ENCODE measurements at regions not wholly inside any gene's neighbourhood (a gene's known extent, or its start where the extent isn't known, plus 50 kb on each side); places are given as distances from the start of the nearest gene placed in this dataset.

GRCh38 chr6:23584134-23584763 is 541.8 kb upstream of the NRSN1 start (continued):
- no peak for TF ChIP-seq ZBTB49 (CRISPR knock-in tag; IDR thresholded peaks at IDR 0.05; ENCODE audit: borderline replicate concordance)
- TF ChIP-seq BCL3 (CRISPR knock-in tag; IDR thresholded peaks at IDR 0.05), result no peak
- 0 out of 2 replicates have a peak, but pooled peaks have one; percentile 35 for TF ChIP-seq NFIC (IDR thresholded peaks at IDR 0.05; ENCODE audit: low read length)
- TF ChIP-seq ZFP37 (CRISPR knock-in tag; IDR thresholded peaks at IDR 0.05; ENCODE audit: borderline replicate concordance), result no peak
- no peak for TF ChIP-seq SRY (CRISPR knock-in tag; IDR thresholded peaks at IDR 0.05)
- TF ChIP-seq EP300 (IDR thresholded peaks at IDR 0.05; ENCODE audit: low read depth in 2 of 2, low read length in 2 of 2), result peak in 1 of 2 experiments; percentile 10; a peak in 1 of 4 replicates
- TF ChIP-seq EP300 (CRISPR knock-in tag; IDR thresholded peaks at IDR 0.05; ENCODE audit: borderline replicate concordance), result no peak
- peak; percentile 65 for TF ChIP-seq NCOA2 (CRISPR knock-in tag; IDR thresholded peaks at IDR 0.05)
- 0 out of 2 replicates have a peak, but pooled peaks have one; percentile 47 for TF ChIP-seq ZBTB7B (CRISPR knock-in tag; IDR thresholded peaks at IDR 0.05)
- no peak for TF ChIP-seq ZNF563 (CRISPR knock-in tag; IDR thresholded peaks at IDR 0.05)
- TF ChIP-seq ARID5B (CRISPR knock-in tag; IDR thresholded peaks at IDR 0.05), result 0 out of 2 replicates have a peak, but pooled peaks have one; percentile 21
- no peak for TF ChIP-seq ZNF484 (CRISPR knock-in tag; IDR thresholded peaks at IDR 0.05; ENCODE audit: borderline replicate concordance, low read depth)
- TF ChIP-seq HDAC1 (CRISPR knock-in tag; IDR thresholded peaks at IDR 0.05), result peak; percentile 48; the same call in 1 of the 2 replicates
- no peak for TF ChIP-seq CBX1 (IDR thresholded peaks at IDR 0.05; ENCODE audit: low read depth)
- TF ChIP-seq SALL1 (CRISPR knock-in tag; IDR thresholded peaks at IDR 0.05), result peak; percentile 66; the same call in 1 of the 2 replicates
- no peak for TF ChIP-seq SYNCRIP (IDR thresholded peaks at IDR 0.05; ENCODE audit: insufficient read depth, low read depth, low read length)
- no peak for TF ChIP-seq ZNF552 (CRISPR knock-in tag; IDR thresholded peaks at IDR 0.05; ENCODE audit: borderline replicate concordance)
- no peak for TF ChIP-seq ZNF589 (CRISPR knock-in tag; conservative IDR thresholded peaks at IDR 0.05)
- TF ChIP-seq ZBTB34 (CRISPR knock-in tag; IDR thresholded peaks at IDR 0.05), result no peak
- TF ChIP-seq ZNF709 (CRISPR knock-in tag; IDR thresholded peaks at IDR 0.05), result no peak
- TF ChIP-seq ZNF30 (CRISPR knock-in tag; IDR thresholded peaks at IDR 0.05), result no peak

All from HepG2 (cell line).